BE2C (cell line): ENCODE measurements at regions not wholly inside any gene's neighbourhood (a gene's known extent, or its start where the extent isn't known, plus 50 kb on each side); places are given as distances from the start of the nearest gene placed in this dataset.

Source experiments
- DNase-seq: peaks from one replicate; pipeline ENCODE4 v3.0.0-alpha.2; 2020
- H3K27me3 ChIP-seq: fragments of 250-450 bp; sonication (Bioruptor Pico); 2 replicates; pipeline ENCODE4 v1.5.1; 2020; ENCODE audit warnings: mild to moderate bottlenecking
- H3K36me3 ChIP-seq: fragments of 250-450 bp; sonication (Bioruptor Pico); 2 replicates; pipeline ENCODE4 v1.5.1; 2020; ENCODE audit warnings: mild to moderate bottlenecking
- H3K4me1 ChIP-seq: fragments of 250-450 bp; sonication (Bioruptor Pico); 2 replicates; pipeline ENCODE4 v1.5.1; 2020
- H3K4me3 ChIP-seq: 2 replicates; pipeline ENCODE4 v1.5.1; 2011; ENCODE audit warnings: low read depth, low read length
- H3K9me3 ChIP-seq: fragments of 250-450 bp; sonication (Bioruptor Pico); 2 replicates; pipeline ENCODE4 v1.5.1; 2020
- CTCF ChIP-seq: IDR thresholded peaks from 2 replicates; pipeline ENCODE4 v1.5.1; 2012; ENCODE audit warnings: mild to moderate bottlenecking, low read depth, low read length

- Histone ChIP-seq H3K27me3 (no peaks in the 10 kb centered on the region), H3K36me3 (no peaks in the 10 kb centered on the region), H3K4me3 (no peak overlapping the region), H3K9me3 (no peaks in the 10 kb centered on the region; the same call in 1 of the 2 replicates), H3K4me1 (no peaks in the 10 kb centered on the region)
- TF ChIP-seq CTCF: no peak
- no peak for DNase-seq
Measured at GRCh38 chr14:86237733-86238132, 707.8 kb downstream of the FLRT2 start.

GRCh38 chr14:86221755-86222154 lies 691.8 kb downstream of the FLRT2 start:
- DNase-seq: peak; percentile 26
- TF ChIP-seq CTCF: no peak
- peaks cover 13% of the 10 kb centered on the region for H3K4me1 ChIP-seq

GRCh38 chr14:86221000-86221399 lies 691.1 kb downstream of the FLRT2 start:
- H3K4me3 ChIP-seq: no peak overlapping the region
- no peaks in the 10 kb centered on the region for H3K27me3 ChIP-seq
- DNase-seq: peak; percentile 63
- H3K36me3 ChIP-seq: no peaks in the 10 kb centered on the region
- peaks cover 13% of the 10 kb centered on the region for H3K4me1 ChIP-seq
- no peaks in the 10 kb centered on the region for H3K9me3 ChIP-seq
- 0 out of 2 replicates have a peak, but pooled peaks have one; percentile 8 for TF ChIP-seq CTCF

More at GRCh38 chr14:86221755-86222154, 691.8 kb downstream of the FLRT2 start:
- Histone ChIP-seq H3K4me3 (no peak overlapping the region), H3K36me3 (no peaks in the 10 kb centered on the region), H3K27me3 (no peaks in the 10 kb centered on the region), H3K9me3 (no peaks in the 10 kb centered on the region)

- DNase-seq: no peak
- peaks cover 13% of the 10 kb centered on the region for H3K4me1 ChIP-seq
- no peak overlapping the region for H3K4me3 ChIP-seq
- no peak for TF ChIP-seq CTCF
- no peaks in the 10 kb centered on the region for H3K9me3 ChIP-seq
- H3K36me3 ChIP-seq: no peaks in the 10 kb centered on the region
- no peaks in the 10 kb centered on the region for H3K27me3 ChIP-seq
Measured at GRCh38 chr14:86217523-86217922, 687.6 kb downstream of the FLRT2 start.

GRCh38 chr14:86203843-86204242 lies 673.9 kb downstream of the FLRT2 start:
- H3K4me1 ChIP-seq: 0 out of 2 replicates have a peak, but pooled peaks cover 6% of the 10 kb centered on the region
- H3K4me3 ChIP-seq: no peak overlapping the region
- H3K27me3 ChIP-seq: no peaks in the 10 kb centered on the region
- TF ChIP-seq CTCF: no peak
- no peaks in the 10 kb centered on the region; the same call in 1 of the 2 replicates for H3K9me3 ChIP-seq
- DNase-seq: no peak
- H3K36me3 ChIP-seq: no peaks in the 10 kb centered on the region

GRCh38 chr14:86196471-86196870 lies 666.5 kb downstream of the FLRT2 start:
- Histone ChIP-seq H3K4me1 (peaks cover 2% of the 10 kb centered on the region; the same call in 1 of the 2 replicates), H3K9me3 (no peaks in the 10 kb centered on the region), H3K36me3 (no peaks in the 10 kb centered on the region), H3K27me3 (no peaks in the 10 kb centered on the region), H3K4me3 (no peak overlapping the region)
- DNase-seq: peak; percentile 19
- no peak for TF ChIP-seq CTCF
